ACHN (cell line): ENCODE measurements at regions not wholly inside any gene's neighbourhood (a gene's known extent, or its start where the extent isn't known, plus 50 kb on each side); places are given as distances from the start of the nearest gene placed in this dataset.
"Not testable (repeated sequence)": the region's sequence is repeated elsewhere in the genome, so short reads cannot be mapped to it uniquely, and the experiment has no call there.

ENCODE experiments used
- DNase-seq: peaks from one replicate; pipeline ENCODE4 v3.0.0-alpha.2; 2015
- in situ Hi-C: cut with HindIII; loops from 2 replicates; pipeline ENCODE4 v1.10.0; 2017; ENCODE audit warnings: low sequenced_read_pairs, low pct_ligation_motif_present, low pct_unique_long_range_greater_than_20kb

DNA sequence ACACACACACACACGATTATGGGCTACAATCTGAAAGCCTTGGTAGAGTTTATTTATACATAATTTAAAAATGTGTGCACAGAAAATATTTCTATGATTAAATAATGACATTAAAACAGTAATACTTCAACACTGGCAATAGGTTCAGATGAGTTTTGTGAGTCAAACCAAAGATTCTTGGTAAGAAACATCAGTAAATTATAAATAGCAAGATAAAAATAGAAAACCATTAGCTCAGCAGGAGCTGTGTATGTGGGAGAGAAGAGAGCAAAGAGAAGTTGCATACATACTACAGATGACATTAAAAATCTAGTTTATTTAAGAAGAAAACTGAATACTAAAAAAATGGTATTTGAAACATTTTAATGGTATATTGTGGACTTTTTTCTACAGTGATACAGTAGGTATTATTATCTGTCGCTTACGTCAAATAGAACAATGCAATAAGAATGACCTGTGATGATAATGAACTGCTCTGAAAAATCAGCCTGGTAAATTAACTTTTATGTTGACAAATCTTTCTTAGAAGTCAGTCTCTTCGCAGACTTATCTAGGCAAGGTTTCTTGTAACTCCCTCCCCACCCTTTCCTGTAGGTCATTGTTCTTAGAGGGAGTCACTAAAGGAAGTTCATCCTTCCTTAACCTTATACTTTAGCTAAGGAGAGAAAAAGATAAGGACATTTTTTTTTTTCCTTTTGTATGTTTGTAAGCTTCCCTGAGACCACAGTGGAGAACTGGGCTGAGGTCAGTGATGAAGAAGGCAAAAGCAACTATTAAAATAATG lies 149.3 kb downstream of the GJA1 start:
- DNase-seq, result no peak
- in situ Hi-C loops, result no loop called here

DNA sequence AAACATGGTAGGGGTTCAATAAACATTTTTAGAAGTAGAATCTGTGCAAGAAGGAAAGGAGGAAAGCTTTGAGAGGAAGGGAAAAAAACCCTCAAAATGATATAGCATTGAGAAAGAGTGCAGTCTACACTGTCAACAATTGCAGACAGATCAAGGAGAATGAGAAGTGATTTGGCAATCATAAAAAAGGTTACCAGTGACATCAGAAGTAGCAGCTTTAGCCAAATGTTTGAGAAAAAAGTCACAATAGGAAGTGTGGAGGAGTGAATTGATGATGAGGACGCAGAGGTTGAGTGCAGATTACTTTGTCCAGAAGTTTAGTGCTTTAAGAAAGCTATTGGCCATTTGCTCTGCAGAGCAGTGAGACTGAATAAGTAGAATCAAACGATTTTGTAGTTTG lies 155.0 kb downstream of the GJA1 start:
- in situ Hi-C loops, result no loop called here
- no peak for DNase-seq

DNA sequence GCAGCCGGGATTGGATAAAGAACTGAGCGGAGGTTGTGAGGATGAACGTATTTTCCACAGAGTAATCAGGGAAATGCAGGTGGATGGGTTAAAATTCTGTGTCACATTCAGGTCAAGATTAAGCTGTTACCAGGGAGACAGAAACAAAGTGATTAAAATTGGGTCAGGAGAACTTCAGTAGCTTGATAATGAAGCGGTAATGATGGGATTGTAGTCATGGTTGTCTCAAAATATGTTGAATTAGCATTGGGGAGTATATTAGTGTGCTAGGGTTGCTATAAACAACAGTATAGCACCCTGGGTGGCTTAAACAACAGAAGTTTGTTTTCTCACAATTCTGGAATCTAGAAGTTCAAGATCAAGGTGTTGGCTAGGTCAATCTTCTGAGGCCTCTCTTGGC lies 155.5 kb downstream of the GJA1 start:
- no peak for DNase-seq
- in situ Hi-C loops, result no loop called here

DNA sequence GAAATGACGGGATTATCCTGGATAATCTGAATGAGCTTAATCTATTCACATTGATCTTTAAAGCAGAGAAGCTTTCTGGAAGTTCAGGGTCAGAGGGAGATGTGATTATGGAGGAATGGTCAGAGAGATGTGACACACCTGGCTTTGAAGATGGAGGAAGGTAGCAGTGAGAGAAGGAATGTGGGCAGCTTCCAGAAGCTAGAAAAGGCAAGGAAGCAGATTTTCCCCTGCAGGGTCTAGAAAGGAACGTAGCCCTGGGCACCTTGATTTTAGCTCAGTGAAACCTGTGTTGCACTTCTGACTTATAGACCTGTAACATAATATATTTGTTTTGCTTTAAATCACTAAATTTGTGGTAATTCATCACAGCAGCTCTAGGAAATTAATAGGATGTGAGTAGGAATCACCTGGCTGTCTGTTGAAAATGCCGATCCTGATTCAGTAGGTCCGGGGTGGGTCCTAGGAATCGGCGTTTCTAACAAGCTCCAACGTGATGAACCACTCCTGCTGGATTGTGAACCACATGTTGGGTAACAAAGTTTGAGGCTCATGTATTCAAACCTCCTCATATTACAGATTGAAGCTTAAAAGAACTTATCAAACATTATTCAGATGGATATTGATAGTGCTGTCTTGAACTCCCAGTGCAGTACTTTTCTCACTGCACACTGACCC lies 157.0 kb downstream of the GJA1 start:
- no peak for DNase-seq
- in situ Hi-C loops, result no loop called here

- no peak for DNase-seq
- in situ Hi-C loops, result no loop called here
These were observed 157.7 kb downstream of the GJA1 start for GRCh38 chr6:121593011-121593641.

- in situ Hi-C loops, result no loop called here
- no peak for DNase-seq
These were observed 158.6 kb downstream of the GJA1 start for GRCh38 chr6:121594053-121594452.

DNA sequence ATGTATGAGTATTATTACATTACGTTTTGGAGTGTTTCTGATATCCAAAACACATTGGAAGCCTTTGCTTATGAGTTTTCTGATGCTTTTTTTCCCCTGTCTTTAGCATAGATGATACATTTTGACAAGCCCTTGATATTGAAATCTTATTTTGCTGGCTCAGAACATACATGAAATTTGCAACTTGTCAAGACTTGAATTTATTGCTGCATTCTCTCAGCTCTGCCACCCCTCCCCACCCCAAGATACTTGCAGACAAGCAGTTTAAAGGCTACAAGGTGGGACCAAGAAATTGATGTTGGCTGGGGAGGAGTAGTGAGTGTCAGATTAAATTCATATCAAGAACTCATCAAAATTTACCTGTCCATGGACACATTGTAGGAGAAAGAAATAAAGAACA lies 160.2 kb downstream of the GJA1 start:
- in situ Hi-C loops, result no loop called here
- DNase-seq, result no peak

- in situ Hi-C loops, result no loop called here
- DNase-seq, result no peak
These were observed 161.0 kb downstream of the GJA1 start for GRCh38 chr6:121596441-121596840.

DNA sequence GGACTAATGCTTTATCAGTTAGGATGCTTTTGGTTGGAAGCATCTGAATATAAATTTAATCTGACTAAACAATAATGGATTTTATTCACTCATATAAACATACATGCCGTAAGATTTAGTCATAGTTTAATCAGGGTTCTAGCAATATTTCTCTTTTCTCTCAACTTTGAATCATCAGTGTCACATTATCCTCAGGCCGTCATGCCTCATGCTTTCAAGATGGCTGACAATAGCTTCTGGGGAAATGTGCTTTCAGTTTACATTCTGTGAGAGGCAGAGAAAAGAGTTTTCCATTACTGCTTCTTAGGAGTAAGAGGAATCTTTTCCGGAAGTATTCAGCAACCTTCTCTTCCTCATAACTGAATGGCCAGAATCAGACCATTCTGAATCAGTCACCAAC lies 162.2 kb downstream of the GJA1 start:
- in situ Hi-C loops, result no loop called here
- no peak for DNase-seq

- DNase-seq, in situ Hi-C loops: not testable (repeated sequence)
These were observed 163.9 kb downstream of the GJA1 start for GRCh38 chr6:121599331-121599730.

GRCh38 chr6:121600389-121601168 lies 165.1 kb downstream of the GJA1 start:
- in situ Hi-C loops, result no loop called here
- no peak for DNase-seq

DNA sequence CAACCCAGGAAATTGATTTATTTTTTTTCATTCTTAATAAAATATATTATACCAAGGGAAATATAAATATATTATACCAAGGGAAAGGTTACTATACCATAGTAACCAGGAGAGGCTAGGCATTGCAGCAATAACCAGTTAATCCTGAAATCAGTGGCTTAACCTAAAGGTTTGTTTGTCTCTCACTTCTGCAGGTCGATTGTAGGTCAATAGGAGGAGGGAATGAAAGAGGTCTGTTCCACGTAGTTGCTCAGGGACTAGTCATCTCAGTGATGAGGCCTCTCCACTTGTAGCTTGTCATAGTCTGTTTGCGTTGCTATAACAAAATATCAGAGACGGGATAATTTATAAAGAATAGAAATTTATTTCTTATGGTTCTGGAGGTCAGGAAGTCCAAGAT lies 168.0 kb downstream of the GJA1 start:
- no peak for DNase-seq

GRCh38 chr6:121607721-121608120 lies 172.3 kb downstream of the GJA1 start:
- in situ Hi-C loops, result no loop called here
- no peak for DNase-seq

More for the DNA sequence above, 168.0 kb downstream of the GJA1 start:
- in situ Hi-C loops, result no loop called here

DNA sequence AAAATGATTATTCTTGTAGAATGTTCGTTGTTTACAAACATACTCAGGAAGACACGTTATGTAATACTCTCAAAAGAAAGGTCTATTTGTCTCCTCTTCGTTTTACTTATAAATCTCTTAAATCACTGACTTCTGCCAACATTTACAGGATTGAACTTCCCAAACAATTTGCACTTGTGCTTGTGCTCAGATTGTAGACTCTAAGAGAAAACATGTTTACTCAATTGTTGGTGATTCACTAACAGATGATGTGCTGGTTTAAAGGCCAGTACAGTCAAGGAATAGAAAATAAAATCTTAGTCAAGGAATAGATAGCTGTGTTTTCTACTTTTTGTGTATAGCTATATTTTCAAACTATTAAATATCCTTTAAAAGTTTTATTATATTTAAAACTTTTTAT lies 172.8 kb downstream of the GJA1 start:
- in situ Hi-C loops, result no loop called here

DNA sequence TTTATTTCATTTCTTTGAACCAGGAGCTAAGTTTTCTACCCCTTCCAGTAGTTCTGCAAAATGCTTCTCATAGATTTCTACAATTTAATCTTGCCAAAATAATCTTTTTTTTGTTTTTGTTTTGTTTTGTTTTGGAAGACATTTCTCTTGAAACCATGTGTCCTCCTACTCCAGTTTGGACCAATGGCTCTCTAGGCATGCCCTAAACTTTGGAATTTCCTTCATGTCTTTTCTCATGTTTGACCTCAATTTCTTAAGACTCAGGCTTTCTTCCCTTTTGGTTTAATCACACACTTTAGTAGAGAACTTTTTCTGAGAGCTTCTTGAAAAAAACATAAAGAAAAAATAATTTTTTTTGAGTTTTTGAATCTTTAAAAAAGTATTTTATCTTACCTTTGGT lies 173.8 kb downstream of the GJA1 start:
- in situ Hi-C loops, result no loop called here
- DNase-seq, result no peak

More for the DNA sequence above, 172.8 kb downstream of the GJA1 start:
- DNase-seq, result no peak

DNA sequence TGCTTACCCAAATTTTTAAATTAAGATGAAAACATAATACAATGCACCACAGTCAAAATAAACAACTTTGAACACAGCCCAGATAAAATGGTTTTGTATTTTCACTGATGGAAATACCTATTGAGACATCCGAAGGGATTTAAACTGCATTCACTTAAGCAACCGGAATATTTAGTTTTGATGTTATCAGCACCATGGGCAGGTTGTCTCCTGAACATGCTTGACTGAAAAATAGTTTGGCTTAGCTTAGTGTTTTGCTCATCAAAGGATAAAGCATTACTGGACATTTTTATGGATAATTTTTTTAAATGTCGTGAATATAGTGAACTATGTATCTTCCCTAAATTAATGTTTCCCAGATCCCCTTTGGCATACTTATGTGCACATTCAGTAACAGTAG lies 177.5 kb downstream of the GJA1 start:
- in situ Hi-C loops, result no loop called here
- DNase-seq, result no peak

DNA sequence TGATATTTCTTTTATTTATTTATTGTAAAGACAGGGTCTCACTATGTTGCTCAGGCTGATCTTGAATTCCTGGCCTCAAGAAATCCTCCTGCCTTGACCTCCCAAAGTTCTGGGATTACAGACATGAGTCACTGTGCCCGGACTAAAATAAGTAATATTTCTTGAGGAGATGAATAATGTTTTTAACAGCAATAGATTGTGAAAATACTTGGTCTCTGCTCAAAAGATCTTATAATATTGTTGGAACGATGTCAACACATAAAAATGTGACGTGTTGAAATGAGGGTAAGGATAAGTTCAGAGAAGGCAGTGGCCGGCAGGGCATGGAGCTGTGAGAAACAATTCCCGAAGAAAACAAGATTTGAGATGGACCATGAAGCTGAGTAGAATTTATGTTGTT lies 178.7 kb downstream of the GJA1 start:
- no peak for DNase-seq
- in situ Hi-C loops, result no loop called here

DNA sequence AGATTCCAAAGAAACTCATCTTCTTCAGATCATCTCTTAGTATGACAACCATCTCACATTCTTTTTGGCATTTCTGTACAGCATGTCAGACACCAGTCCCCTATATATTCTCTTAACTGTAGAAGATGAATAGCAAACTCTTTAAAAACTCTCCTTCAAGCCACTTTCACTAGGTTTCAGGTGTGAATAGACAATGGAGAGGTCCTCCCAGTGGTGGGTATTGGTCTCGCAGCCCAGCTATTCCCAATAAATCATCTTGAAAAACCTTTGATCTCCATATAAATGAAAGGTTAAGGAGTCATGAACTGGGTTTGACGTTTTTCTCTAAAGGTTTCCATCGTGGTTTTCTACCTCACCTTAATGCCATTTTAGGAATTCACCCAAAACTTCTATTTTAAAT lies 180.0 kb downstream of the GJA1 start:
- in situ Hi-C loops, result no loop called here
- DNase-seq, result no peak

DNA sequence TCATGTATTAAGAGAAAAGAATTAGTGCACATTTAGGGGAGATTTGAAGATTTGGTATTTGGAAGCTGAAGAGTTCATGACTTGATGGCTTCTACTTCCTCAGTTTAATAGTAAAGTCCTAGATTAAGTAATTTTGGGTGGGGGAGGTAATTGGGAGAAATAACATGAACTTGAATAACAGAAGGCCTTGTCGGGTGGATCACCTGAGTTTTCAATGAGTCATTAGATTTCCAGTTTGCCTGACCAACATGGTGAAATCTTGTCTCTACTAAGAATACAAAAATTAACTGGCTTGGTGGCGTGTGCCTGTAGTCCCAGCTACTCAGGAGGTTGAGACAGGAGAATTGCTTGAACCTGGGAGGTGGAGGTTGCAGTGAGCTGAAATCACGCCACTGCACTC lies 181.0 kb downstream of the GJA1 start:
- no peak for DNase-seq
- in situ Hi-C loops, result no loop called here
